SHP77 (cell line): ENCODE measurements at regions not wholly inside any gene's neighbourhood (a gene's known extent, or its start where the extent isn't known, plus 50 kb on each side); places are given as distances from the start of the nearest gene placed in this dataset.

Experiments
- DNase-seq, 2 experiments: peaks; one replicate each; lab custom pipeline; 2025; lab: John Stamatoyannopoulos, UW

DNA sequence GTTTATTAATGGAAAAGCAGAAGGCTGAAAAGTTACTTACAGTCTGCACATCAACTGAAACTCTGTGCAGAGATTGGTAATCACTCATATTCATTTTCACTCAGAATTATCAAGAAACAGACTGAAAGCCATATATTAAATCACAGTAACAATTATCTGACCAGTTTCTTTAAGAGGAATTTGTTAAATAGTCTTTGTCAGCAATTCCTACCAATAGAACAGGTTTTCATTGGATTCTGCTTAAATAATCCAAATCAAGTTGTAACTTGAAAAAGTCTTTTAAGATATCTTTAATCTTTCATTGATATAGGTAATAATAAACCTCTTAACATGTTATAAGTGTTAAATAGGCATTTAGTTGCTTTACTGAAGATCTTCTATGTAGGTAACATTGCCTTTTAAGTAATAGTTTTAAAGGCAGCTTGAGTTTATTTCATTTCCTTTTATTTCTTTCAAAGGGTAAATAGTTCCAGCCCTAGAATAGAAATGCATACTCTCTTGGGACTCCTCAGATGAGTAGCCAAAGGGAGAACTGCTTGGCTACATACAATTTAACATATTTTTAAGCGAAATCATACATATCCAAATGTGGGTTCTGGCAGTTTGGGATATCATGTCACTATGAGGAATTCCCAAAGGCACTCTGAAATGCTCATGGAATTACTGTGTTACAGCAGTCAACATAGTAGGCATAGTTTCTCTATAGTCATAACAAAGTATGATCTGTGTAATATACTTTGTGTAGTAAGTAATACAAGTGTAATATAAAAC, 326.0 kb upstream of the SPRY2 start:
- DNase-seq, result no peak

DNA sequence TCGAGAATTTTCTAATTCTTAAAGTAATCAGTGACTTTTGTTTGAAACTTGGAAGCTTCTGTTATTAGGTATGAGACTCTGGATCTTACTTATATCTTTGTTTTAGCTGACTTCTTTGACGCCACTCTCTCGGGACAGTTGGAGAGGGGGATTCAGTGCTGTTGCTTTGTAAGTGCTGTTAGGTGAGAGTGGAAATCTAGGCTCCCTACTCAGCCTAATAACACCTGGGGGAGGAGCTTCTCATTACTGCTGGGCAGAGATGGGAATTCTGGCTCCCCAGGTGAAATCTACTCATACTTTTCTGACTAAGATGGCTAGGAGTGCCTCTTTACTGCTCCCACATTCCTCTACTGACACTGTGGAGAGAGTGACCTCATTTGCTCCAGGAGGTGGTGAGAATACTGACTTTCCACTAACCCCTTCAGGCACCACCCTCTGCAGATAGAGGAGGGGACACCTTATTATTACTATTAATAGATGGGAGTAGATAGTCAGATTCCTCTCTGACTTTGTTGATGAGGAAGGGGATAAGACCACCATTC, 324.9 kb upstream of the SPRY2 start:
- DNase-seq, result no peak

DNA sequence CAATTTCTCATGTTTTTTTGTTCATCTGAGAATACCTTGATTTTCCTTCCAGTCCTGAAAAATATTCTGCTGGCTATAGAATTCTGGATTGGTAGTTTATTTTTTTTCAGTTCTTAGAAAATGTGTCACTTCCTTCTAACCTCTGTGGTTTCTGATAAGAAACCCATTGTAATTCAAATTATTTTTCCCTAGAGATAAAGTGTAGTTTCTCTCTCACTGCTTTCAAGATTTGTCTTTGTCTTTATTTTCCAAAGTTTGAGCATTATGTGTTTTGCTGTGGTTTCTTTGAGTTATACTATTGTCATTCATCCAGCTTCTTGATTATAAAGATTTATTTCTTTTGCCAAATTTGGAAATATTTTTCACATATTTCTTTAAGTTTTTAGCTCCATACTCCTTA, 324.0 kb upstream of the SPRY2 start:
- DNase-seq, result no peak

DNA sequence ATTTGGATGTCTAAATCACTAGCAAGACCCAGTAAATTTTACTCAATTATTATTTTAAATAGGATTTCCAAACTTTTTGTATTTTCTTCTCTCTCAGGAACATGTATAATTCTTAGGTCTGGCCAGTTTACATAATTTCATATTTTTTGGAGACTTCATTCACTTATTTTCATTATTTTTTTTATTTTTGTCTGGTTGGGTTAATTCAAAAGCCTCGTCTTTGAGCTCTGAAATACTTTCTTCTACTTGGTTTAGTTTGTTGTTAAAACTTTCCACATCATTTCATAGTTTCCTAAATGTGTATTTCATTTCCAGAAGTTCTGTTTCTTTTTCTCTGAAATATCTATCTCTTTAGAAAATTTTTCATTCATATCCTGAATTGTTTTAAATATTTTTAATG, 322.9 kb upstream of the SPRY2 start:
- no peak for DNase-seq

DNA sequence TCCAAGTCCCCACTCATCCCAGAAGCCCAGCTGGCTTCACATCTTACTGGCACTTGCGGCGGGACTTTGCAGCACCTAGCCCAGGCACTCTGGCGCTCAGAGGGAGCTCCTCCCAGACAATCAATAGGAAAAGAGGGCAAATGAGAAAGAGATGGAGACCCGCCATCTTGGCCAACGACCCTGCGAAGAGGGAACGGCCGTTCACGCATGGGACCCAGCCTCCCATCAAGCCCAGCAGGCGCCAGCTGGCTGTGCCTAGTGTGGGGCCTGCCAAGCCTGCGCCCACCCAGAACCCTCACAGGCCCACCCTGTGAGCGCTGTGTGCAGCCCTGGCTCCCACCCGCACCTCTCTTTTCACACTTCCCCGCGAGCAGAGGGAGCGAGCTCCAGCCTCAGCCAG, 317.8 kb upstream of the SPRY2 start:
- no peak for DNase-seq

DNA sequence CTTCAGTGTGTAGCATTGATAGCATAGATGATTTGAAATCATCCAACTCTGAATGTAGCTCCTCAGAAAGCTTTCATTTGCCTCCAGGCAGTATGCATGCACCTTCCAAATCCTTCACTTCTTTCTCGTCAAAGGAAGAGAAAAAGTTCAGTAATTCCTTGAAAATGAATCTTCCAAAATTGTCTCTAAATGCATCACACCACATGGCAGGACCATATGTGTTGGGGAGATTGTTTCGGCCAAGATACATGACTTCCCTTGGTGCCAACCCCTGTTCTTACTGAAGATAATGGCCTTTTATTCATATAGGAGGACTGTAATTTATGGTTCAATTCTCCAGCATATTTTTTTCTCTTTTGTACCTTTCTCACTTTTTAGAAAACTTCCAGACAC, 315.6 kb upstream of the SPRY2 start:
- DNase-seq, result no peak

DNA sequence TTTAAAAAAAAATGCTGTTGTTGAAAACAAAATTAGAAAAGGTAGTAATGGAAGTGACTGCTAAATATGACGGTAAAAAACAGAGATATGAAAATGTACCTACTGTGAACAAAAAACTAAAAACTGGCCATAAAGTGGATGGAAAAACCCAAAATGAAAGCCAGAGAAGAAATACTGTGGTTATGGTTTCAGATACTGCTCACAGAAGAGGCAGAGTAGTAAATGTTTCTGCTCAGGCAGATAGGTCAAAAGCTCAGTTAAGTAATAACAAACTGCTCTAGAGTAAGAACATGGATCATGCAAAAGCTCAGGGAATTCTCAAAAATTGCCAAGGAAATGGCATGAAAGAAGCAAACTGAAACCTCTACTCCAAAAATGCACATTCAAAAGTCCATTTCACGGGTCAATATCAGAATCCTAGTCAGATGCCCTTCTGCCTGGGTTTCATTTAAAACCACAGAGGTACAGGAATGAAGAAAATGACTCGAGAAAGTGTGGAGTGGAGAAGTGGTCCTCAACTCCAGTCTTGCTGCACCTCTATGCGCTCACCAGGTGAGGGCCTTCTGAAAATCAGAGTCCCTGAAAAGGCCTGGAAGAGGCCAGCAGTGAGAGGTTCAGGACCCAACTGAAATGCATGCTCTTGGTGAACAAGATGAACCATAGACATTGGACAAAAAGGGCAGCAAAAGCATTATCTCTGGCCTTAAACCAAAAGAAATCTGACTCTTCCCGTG, 315.0 kb upstream of the SPRY2 start:
- DNase-seq, result no peak

DNA sequence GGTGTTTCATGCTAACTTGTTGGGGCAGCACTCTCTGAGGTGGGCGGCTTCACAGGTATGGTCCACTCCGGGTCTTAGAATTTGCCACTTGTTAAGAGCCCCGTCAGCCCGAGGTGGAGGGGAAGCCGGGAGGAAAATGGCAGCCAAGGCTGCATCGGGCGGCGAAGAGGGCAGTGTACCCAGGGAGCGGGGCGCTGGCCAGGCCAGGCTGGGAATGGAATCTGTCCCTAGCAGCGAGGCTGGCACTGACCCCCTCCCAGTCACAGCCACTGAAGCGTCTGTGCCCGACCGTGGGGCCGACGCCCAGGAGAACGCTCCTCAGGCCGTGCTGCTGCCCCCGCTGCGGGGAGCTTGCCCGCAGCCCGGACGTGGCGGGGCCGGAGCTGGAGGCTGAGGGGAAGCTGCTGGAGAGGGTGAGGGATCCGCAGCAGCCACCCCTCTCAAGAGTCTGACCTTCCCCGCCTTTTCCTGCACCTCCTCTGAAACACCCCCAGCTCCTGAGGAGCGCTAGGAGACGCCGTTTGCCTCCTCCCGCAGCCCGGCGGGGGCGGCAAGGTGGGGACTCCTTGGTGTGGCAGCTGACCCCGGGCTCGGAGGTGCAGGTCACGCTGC, 313.8 kb upstream of the SPRY2 start:
- no peak for DNase-seq

DNA sequence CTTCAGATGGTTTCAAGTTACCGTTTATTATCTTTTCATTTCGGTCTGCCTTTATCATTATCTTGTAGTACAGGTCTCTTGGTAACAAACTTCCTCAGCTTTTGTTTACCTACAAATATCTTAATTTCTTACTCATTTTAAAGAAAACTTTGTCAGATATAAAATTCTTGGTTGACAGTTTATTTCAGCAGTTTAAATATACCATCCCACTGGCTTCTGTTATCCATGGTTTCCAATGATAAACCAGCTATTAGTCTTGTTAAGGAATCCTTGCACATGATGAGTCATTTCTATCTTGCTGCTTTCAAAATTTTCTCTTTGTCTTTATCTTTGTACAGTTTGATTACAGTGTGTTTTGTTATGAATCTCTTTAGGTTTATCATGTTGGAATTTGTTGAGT, 308.3 kb upstream of the SPRY2 start:
- DNase-seq, result no peak

DNA sequence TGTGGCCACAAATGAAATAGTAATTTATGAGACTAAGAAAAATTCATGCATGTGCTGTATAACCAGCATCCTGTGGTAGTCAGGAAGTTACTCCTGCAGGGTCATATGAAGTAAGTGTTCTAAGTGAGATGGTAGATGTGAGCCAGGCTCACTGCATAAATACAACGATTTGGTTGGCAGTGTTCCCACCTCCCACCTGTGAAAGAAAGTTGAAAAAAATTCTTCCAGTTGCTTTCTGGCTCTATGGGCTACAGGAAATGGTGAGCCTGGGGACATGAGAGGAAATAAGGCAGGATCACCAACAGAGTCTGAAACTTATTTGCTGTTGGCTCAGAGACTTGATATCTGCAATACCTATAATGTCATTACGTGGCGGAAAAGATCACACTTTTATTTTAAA, 301.7 kb upstream of the SPRY2 start:
- no peak for DNase-seq

DNA sequence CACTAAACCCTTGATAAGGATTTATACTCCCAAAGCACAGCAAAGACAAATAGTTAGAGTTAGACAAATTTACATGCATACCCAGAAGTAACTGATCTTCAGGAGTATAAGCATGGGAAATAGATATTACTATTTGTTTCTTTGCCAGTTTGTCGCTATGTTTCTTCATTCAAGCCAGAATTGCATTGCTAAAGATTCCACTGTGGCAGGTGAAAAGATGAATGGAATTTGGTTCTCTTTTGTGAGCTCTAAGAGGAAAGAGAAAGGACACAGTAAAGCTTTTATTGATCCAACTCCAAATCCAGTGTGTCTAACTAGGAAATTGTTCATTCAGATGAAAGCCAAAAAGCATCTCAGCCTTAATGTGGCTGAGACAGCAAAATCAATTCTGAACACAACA, 292.3 kb upstream of the SPRY2 start:
- no peak for DNase-seq

DNA sequence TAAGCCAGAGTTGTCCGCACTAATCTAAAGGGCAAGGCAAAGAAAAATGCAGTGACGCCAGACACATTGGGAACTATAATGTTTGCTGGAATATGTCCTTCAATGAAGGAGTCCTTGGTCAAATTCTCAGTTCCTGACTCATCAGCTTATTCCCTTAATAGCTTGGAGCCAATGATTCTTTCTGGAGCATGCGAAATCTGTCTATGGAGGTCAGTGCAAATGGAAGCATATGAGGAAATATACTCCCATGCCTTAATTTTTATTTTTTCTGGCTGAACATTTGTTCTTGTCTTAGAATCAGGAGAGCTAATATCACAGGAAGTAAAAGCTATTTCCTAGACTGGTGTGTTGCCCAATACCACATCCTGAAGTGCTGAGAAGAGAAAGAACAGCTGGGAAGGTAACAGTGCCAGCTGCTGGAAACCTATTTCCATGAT, 289.8 kb upstream of the SPRY2 start:
- DNase-seq, result peak in 1 of 2 experiments; percentile 1

DNA sequence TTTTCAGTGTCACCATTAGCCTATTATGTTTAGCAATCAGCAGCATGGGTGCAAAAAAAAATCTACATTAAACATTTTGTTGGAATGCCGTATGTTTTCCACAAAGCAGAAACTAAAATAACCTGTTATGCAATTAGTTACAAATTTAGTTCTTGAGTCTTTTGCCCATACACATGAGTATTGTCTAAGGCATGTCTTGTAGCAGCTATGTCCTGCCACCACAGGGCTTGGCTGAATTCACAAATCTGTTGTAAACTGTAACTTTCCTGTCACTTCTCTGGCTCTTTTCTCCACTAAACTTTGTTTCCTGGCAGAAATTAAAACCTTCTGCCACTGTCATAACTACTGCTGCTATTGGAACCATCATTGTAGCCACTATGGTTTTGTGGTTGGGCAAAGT, 277.9 kb upstream of the SPRY2 start:
- DNase-seq, result no peak

DNA sequence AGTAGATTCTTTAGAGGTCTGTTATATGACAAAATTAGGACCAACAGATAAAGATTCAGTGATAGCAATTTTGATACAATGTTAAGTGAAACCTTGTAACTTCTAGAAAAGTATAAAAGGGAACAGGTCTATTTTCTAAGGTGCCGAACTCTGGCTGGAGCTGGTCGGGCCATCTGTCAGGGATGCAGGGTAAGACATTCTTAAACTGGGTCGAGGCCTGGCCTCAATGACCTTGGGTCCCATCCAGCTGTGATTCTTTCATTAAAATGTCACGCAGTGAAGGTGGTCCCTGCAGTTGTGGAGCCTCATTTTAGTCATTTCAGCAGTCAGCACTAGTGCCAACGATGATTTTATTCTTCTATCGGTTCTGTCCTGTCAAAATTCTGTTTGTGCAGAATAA, 271.9 kb upstream of the SPRY2 start:
- DNase-seq, result no peak

DNA sequence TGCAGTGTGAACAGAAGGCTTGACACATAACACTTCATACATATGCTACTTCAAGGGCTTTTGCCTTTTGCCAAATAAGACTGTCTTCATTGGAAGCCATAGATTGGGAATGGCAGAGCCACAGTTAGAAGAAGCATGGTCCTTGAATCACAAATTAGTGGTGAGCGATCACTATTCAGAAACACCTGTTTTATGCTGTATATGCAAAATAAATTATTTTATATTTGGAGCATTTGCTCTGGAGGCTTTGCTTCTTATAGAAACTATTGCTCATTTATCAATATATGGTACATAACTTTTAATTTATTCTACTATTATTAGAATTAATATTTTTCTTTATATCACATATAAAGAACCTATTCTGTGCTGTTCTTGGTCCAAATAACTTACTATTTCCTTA, 270.4 kb upstream of the SPRY2 start:
- DNase-seq, result no peak

DNA sequence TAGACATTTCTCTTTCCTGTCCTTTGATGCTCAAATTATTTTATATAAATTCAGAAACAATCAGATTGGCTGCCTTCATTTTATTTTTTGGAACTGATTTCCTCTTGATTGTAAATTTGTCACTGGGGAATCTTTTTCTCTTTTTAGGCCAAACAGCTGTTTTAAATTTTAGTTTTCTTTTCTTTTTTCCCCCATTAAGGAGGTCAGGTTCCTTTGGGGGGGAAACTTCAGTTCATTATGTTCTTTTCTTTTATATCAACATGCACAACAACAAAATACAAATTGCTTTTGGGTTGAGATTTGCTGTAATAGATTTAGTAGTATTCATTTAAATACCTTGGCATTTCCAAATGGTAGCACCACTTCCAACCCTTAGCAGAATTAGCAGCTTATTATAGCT, 264.8 kb upstream of the SPRY2 start:
- DNase-seq, result no peak

DNA sequence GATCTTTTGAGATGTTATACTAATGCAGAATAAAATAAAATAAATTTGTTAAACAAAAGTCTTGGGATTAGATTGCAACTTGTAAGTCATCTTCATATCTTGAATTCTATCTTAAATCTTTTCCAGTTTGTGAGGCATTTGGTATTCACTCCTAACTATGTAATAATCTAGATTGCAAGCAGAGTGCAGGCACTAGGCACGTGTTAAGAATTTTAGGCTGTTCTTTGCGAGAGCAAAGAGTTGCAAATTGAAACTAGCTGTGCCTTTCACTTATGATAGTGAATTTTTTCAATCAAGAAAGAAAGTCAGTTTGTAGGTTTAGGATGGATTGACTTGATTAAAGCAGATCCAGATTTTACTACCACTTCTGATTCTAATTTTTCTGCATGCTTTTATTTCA, 264.1 kb upstream of the SPRY2 start:
- no peak for DNase-seq

DNA sequence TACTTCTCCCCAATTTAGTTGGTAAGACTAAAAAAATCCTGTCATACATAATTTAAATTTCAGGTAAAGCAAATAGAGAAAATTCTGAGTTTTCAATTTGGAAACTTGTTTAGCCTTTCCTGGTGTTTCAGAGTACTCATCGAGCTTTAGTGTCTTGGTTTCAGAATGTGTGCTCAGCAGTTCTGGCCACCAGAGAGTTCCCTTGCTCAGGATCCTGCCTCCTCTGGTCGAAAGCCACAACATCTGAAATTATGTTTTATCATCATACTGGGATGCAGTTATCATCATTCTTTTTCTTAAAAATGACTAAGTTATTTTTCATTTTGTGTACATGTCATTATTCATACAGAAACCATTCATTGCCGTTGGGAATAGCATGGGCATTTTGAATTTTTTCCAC, 263.2 kb upstream of the SPRY2 start:
- no peak for DNase-seq

DNA sequence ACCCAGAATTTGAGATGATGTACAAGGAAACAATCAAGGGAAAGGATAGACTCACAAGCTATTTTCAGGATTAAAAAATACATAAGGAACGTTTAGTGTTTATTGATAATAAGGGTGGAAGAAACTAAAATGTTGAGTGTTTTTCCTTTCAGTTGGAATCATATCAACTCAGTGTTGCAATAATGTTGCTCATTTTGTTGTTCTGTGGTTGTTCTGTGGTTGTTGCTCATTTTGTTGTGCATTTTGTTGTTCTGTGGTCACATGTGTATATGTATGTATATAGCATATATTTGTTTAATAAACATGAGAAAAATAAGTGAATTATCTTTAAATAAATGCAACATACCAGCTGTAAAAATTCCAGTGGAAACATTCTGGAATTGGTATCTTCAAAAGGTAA, 262.4 kb upstream of the SPRY2 start:
- no peak for DNase-seq

DNA sequence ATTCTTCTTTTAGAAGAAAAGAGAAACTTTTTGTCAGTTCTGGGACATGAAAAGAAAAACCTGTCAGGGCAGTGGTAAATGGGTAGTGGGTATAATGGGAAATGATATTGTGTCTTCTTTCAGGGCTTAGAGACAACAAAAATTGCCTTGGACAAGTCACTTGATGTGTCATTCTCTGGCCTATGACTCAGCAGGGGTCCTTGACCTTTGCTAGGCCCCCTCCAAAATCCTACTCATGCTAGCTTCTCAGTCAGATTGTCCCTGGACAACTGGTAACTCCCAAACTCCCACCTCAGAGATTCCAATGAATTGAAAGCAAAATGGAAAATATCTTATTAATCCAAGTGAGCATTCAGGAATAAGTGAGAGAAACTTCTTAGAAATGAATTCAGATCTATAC, 258.8 kb upstream of the SPRY2 start:
- DNase-seq, result no peak

DNA sequence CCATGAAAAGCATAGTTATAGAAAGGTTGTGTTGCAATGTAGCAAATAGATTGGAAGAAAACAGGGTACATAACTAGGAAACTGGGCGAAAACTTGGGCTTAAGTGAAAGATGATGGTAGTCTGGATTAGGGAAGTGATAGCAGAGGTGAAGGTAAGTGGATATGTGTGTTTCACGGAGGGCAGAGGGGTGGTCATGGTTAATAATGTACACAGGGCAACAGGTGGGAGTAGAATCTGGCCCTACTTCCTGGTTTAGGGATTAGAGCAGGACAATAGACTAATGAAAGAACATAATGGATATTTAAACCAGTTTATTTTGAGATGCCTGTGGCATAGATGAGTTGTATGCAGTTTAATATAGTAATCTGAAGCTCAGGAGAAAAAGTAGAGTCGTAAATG, 257.3 kb upstream of the SPRY2 start:
- DNase-seq, result no peak

DNA sequence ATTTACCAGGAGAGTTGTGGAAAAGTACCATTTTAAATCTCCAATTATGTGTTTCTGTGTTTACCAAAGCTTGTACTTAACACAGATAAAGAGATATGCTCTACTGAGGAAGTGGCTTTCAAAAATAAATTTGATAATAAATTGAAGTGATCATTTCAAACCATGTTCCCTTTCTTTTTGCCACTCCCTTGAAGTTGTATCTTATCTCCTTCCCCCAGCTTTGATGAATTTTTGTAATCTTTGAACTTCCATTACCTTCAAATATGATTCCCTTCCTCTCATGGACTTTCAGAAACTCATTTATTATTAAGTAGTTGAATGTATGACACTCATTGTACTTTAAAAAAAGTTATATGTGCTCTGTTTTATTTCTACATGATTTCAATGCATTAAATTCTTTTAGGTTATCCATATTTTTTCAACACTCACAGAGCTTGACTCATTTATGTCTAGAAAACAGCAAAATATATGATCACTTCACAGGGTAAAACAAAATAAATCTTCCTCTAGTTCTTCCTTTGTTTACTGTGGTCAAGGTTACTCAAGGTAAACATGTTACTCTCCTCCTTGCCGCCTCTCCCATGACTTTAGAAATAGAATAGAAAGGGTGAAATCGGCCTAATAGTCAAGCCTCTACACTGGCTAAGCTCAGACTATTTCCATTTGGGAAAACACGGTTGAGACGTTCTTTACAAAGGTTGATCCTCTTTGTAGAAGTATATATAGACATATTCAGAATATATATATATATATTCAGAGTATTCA, 251.2 kb upstream of the SPRY2 start:
- DNase-seq, result no peak
